NT2/D1 (cell line): ENCODE measurements at regions not wholly inside any gene's neighbourhood (a gene's known extent, or its start where the extent isn't known, plus 50 kb on each side); places are given as distances from the start of the nearest gene placed in this dataset.

ENCODE experiments used
- SUZ12 ChIP-seq: IDR thresholded peaks from 2 replicates; pipeline ENCODE4 v1.6.1; 2011; ENCODE audit not compliant: insufficient read length, insufficient read depth; ENCODE audit errors: extremely low read depth
- YY1 ChIP-seq: IDR thresholded peaks from 2 replicates; pipeline ENCODE4 v1.6.1; 2011; ENCODE audit not compliant: insufficient read length, insufficient read depth
- ZNF274 ChIP-seq: IDR thresholded peaks from 2 replicates; pipeline ENCODE4 v1.6.1; 2011; ENCODE audit warnings: mild to moderate bottlenecking, low read depth, low read length

GRCh38 chr2:216934623-216935022 is 74.8 kb upstream of the TNP1 start:
- TF ChIP-seq ZNF274 (no peak), YY1 (no peak), SUZ12 (no peak)
